ENCODE measurements at regions not wholly inside any gene's neighbourhood (a gene's known extent, or its start where the extent isn't known, plus 50 kb on each side); places are given as distances from the start of the nearest gene placed in this dataset.

- no peak for TF ChIP-seq POLR2A (IDR thresholded peaks at IDR 0.05; ENCODE audit: low read length)
- no peak for TF ChIP-seq GATA1 (IDR thresholded peaks at IDR 0.05; ENCODE audit: low read depth, low read length)
These were observed 391.7 kb upstream of the NWD2 start for GRCh38 chr4:36852856-36853255.
